ENCODE measurements at regions not wholly inside any gene's neighbourhood (a gene's known extent, or its start where the extent isn't known, plus 50 kb on each side); places are given as distances from the start of the nearest gene placed in this dataset.

DNA sequence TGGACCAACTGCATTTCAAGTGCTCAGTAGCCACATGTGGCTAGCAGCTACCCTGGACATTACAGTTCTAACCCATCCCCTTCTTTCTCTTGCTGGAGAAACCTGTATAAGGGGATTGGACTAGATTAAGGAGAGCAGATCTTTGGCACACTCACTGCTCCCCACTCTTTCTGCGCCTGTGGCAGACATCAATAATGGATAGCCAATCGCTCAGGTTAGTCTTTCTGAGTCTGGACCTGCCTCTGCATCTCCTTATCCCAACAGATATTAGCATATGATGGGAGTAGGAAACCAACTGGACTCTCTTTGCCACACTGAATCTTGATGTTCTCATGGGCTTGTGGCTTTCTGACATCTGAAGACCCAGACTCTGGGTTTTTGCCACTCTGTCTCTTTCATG lies 81.7 kb downstream of the IRX5 start:
- no peak for TF ChIP-seq FOS (IDR thresholded peaks at IDR 0.05; ENCODE audit: borderline replicate concordance, insufficient read depth, low read length)
- no peak for TF ChIP-seq EZH2 (IDR thresholded peaks at IDR 0.05; ENCODE audit: borderline replicate concordance, low read depth, low read length, severe bottlenecking)

Measured in endothelial cell of umbilical vein (primary cell).